Stimulated activated effector memory CD8-positive, alpha-beta T cell treated with anti-CD3 and anti-CD28 coated beads, Interleukin-12 subunit alpha, Interleukin-12 subunit beta, amount 100 ng/mL, for 72 hours (primary cell): ENCODE measurements at regions not wholly inside any gene's neighbourhood (a gene's known extent, or its start where the extent isn't known, plus 50 kb on each side); places are given as distances from the start of the nearest gene placed in this dataset.
"Not testable (repeated sequence)": the region's sequence is repeated elsewhere in the genome, so short reads cannot be mapped to it uniquely, and the experiment has no call there.

Experiments
- ATAC-seq: fragments of 150-1000 bp; cut with Tn5 transposase; 2 replicates; pipeline ENCODE4 v1.10.0; 2021
- DNase-seq, 2 donors: peaks; one replicate each; pipeline ENCODE4 v3.0.0; 2021 to 2022; ENCODE audit warnings: low spot score in 2 of 2
- H3K27ac Mint-ChIP-seq: one replicate; pipeline ENCODE4 v1.8.0; 2022; ENCODE audit warnings: mild to moderate bottlenecking, mixed read lengths
- H3K36me3 Mint-ChIP-seq: one replicate; pipeline ENCODE4 v1.8.0; 2022; ENCODE audit warnings: mild to moderate bottlenecking, mixed read lengths
- H3K4me1 Mint-ChIP-seq: one replicate; pipeline ENCODE4 v1.8.0; 2022; ENCODE audit warnings: mixed read lengths
- H3K4me3 Mint-ChIP-seq: one replicate; pipeline ENCODE4 v1.8.0; 2022; ENCODE audit warnings: mild to moderate bottlenecking, mixed read lengths
- H3K9me3 Mint-ChIP-seq: one replicate; pipeline ENCODE4 v1.8.0; 2022; ENCODE audit warnings: mixed read lengths

DNA sequence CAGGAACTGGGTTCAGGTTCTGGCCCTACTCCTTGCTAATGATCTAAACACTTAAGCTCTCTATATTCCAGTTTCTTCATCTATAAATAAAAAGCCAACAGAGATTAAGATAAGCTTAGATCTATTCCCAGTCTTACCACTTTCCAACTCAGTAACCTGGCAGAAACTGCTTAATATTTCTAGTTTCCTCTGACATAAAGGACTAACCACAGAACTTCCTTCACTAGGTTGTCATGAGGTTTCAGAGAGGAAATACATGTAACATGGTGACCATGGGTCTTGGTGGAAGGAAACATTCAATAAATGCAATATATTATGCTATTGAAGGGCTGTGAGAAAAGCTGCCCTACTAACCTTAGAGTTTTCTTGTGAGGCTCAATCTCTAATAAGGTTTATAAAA, 114.4 kb upstream of the PDE1A start:
- DNase-seq (no peak), ATAC-seq (no peak)
- no peak overlapping the region for H3K27ac Mint-ChIP-seq
- H3K4me3 Mint-ChIP-seq = no peak overlapping the region
- no peaks in the 10 kb centered on the region for H3K4me1 Mint-ChIP-seq
- no peaks in the 10 kb centered on the region for H3K36me3 Mint-ChIP-seq
- no peaks in the 10 kb centered on the region for H3K9me3 Mint-ChIP-seq

DNA sequence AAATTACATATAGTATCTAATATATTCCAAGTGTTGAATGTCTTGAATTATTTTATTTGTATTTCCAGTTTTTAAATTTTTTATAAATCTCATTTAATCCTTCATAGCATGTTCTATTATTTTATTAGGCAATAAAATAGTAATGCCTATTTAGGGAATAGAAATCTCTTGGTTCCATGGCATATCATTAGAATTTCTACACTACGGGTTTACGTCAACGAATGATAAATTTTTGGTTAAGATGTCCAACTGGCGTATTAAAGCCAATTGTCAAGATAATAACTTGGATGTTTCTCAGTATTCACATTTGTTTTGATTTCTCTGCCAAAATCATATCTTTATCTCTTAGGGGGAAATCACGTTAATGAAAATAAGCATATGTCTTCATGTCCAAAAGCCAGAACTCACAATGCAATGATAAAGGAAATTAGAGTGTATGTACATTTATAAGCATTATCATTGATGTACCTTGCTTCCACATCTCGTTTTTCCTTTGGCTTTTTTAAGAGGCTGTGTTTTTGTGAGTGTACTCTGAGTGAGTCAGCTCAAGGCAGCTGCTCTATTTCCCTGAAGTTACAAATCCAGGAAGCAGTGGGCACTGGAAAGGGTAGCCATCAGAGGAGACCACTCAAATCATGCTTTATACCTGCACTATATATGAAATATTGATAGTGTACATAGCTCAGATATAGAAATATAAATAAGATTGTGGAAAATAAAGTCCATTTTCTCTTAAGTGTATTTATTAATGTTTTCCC, 115.8 kb upstream of the PDE1A start:
- Mint-ChIP-seq H3K27ac (no peak overlapping the region), H3K9me3 (no peaks in the 10 kb centered on the region), H3K4me1 (no peaks in the 10 kb centered on the region), H3K36me3 (no peaks in the 10 kb centered on the region), H3K4me3 (no peak overlapping the region)
- ATAC-seq (no peak), DNase-seq (no peak)

DNA sequence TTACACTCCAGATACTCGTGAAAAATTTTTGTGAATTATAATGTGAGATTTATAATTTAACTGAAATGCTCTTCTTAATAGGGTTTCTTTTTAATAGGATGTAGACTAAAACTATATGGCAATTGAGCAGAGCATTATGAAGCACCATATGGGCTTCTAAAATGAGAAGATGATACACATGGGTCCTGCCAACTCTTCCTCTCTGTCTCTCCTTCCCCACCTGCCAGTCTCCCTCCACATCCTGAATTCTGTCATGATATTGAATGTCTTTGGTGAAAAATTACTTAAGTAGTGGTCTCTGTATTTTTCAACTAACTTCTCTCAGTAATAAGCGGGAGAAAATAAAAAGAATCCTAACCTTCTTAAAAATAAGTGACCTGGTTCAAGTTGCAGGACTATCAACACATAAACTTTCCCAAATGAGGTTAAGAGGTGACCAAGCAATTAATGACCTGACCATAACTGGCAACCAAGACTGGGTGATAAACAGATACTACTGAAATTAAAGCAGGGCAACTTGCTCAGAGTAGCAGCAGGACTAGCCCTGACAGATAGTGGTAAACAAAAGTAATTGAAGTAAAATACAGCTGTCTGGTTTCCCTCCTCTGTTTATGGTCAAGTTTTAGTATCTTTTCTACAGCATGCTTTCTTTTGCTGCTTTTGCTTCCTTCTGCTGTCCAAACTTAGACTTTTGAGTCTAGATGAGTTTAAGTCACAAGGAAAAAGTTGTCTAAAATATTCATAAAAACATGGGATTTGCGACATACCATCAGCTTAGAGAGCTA, 117.1 kb upstream of the PDE1A start:
- ATAC-seq = no peak

DNA sequence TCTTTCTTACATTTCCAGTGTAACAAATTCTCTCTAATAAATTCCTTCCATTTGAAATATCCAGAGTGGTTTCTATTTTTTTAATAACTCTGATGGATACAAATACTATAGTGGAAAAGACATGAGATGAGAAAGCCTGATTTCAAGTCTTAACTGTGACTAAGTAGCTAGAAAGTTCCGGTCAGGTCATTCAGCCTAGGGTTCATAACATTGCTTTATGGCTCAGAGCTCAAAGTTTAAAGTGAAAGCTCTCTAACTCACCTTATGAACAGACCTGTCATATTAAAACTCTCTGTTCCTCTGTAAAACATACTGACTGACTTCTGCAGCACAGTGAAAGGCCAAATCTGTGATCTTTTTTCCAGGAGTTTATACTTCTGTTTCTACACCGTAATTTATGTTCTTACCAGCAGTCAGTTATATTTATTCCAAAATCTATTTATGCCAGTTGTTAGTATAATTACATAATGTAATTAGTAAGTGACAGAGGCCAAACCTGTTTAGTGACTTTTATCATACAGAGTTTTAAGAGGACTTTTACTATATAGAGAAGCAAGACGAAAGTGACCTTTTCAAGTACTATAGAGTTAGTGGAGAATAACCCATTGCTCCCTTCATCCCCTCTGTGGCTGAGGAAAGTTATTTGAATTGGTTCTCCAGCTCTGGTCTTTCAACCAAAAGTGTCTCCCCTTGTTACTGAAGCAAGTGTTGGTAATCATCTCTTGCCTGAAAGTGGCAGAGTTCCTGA, 118.8 kb upstream of the PDE1A start:
- Mint-ChIP-seq H3K27ac (no peak overlapping the region), H3K36me3 (no peaks in the 10 kb centered on the region), H3K4me1 (no peaks in the 10 kb centered on the region), H3K4me3 (no peak overlapping the region), H3K9me3 (no peaks in the 10 kb centered on the region)
- DNase-seq (no peak), ATAC-seq (no peak)

More for the DNA sequence above, 117.1 kb upstream of the PDE1A start:
- H3K36me3 Mint-ChIP-seq = no peaks in the 10 kb centered on the region
- H3K4me1 Mint-ChIP-seq = no peaks in the 10 kb centered on the region
- H3K9me3 Mint-ChIP-seq = no peaks in the 10 kb centered on the region
- no peak for DNase-seq
- no peak overlapping the region for H3K4me3 Mint-ChIP-seq
- no peak overlapping the region for H3K27ac Mint-ChIP-seq

DNA sequence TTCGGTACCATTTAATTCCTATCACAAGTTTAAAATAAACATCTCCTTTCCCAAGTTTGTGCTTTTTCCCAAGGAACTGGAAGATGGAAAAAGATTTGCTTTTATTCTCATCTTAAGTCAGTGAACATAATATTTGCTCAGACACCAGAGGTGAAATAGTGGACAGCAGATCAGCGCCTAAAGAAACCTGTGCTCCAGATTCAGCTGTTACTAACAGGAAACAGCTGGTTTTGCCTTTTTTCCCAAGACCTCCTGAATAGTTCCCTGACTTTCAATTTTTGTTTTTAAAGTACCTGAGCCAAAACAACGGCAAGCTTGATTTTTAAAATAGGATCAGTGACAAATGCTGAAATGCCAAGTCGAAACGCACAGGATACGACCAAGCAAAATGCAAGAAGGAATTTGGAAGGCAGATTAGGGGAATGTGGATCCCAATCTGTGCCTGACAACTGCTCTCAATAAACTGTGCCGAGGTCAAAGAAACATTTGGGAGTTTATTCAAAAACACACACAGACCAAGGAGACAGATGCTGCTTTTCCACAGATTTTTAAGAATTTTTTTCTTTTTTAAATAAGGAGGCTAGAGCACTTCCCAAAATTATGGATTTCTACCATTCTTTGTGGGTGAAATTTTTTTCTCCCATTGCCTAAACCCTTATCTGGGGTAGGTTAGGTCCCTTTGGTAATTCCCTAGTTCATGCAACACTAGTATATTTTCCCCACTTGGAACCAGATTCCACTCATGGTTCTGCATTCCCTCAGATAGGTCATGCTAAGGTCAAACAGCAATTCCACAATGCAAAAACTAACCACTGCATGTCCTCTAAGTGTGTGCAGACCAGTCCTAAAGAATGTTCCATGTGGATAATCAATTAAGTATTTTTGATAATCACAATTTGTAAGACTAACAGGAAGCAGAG, 121.5 kb upstream of the PDE1A start:
- no peaks in the 10 kb centered on the region for H3K4me1 Mint-ChIP-seq
- H3K36me3 Mint-ChIP-seq = no peaks in the 10 kb centered on the region
- DNase-seq = no peak
- no peak overlapping the region for H3K4me3 Mint-ChIP-seq
- no peaks in the 10 kb centered on the region for H3K9me3 Mint-ChIP-seq
- ATAC-seq = no peak
- H3K27ac Mint-ChIP-seq = no peak overlapping the region

DNA sequence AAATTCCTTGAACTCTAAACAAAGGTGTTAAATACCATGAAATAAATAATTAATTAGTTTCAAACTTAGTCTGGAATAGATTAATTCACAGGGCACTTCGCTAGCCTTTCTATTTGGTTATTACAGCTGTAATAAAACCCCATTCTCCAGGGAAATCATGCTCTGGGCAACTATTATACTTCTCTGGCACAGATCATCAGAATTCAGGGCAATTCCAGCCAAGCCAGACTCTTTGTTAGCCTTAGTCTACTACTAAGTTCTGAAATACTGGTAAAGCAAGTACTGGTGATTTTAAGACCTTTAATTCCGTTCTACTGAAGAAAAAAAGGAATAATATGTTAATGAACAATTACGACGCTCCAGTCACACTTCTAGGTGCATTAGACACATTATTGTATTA, 123.4 kb upstream of the PDE1A start:
- no peak overlapping the region for H3K4me3 Mint-ChIP-seq
- H3K9me3 Mint-ChIP-seq = no peaks in the 10 kb centered on the region
- no peak overlapping the region for H3K27ac Mint-ChIP-seq
- no peaks in the 10 kb centered on the region for H3K4me1 Mint-ChIP-seq
- DNase-seq = no peak
- no peak for ATAC-seq
- H3K36me3 Mint-ChIP-seq = no peaks in the 10 kb centered on the region

DNA sequence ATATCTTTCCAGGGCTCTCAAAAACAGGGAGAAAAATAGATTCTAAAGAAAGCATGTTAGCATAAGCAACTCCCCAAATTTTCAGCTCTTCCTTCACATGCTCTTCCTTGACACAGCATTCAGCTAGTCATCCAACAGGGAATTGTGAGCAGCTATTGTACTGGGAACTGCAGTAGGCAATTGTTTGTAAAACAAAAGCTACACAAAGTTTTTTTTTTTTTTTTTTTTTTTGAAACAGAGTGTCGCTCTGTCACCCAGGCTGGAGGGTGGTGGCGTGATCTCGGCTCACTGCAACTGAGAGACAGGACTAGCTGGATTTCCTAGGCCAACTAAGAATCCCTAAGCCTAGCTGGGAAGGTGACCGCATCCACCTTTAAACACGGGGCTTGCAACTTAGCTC, 125.4 kb upstream of the PDE1A start:
- not testable (repeated sequence) for H3K27ac Mint-ChIP-seq, H3K4me1 Mint-ChIP-seq

DNA sequence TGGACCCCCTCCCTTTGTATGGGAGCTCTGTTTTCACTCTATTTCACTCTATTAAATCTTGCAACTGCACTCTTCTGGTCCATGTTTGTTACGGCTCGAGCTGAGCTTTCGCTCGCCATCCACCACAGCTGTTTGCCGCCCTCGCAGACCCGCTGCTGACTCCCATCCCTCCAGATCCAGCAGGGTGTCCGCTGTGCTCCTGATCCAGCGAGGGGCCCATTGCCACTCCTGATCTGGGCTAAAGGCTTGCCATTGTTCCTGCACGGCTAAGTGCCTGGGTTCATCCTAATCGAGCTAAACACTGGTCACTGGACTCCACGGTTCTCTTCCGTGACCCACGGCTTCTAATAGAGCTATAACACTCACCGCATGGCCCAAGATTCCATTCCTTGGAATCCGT, 125.9 kb upstream of the PDE1A start:
- not testable (repeated sequence) for H3K4me3 Mint-ChIP-seq, ATAC-seq, H3K27ac Mint-ChIP-seq, H3K9me3 Mint-ChIP-seq, DNase-seq, H3K36me3 Mint-ChIP-seq, H3K4me1 Mint-ChIP-seq

More for the DNA sequence above, 125.4 kb upstream of the PDE1A start:
- H3K9me3 Mint-ChIP-seq, H3K4me3 Mint-ChIP-seq, H3K36me3 Mint-ChIP-seq, DNase-seq, ATAC-seq: not testable (repeated sequence)

DNA sequence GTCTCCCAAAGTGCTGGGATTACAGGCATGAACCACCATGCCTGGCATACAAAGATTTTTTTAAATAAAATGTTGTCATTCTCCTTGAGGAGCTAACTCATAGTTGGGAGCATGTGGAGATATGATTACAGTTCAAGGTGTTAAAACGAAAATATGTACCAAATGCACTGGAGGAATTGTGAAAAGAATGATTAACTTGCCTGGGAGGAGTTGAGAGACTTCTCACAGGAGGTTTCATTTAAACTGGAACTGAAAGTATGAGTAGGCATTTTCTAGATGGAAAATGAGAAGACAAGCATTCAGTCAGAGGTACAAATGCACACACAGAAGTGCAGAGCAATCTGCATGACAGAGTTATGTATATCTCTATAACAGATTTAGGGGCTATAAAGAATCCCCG, 126.6 kb upstream of the PDE1A start:
- Mint-ChIP-seq H3K4me3 (no peak overlapping the region), H3K9me3 (no peaks in the 10 kb centered on the region), H3K36me3 (no peaks in the 10 kb centered on the region), H3K27ac (no peak overlapping the region), H3K4me1 (no peaks in the 10 kb centered on the region)
- ATAC-seq (no peak), DNase-seq (no peak)

DNA sequence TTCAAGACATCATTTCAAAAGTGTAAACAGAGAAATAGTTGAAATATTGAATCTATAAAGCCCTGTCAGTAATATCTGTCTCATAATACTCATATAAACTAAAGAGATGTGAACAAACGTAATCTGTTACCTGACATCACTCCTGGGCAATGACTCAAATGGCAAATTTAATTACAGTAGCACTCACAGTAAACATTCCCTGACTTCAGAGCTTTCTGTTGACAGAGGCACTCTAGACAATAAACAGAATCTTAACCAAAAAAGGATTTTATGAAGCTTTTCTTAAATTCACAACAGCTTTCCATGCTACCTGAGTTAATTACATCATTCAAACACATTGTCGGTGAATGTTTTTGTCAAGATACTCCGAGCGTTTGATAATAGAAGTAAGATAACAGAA, 128.1 kb upstream of the PDE1A start:
- Mint-ChIP-seq H3K36me3 (no peaks in the 10 kb centered on the region), H3K4me3 (no peak overlapping the region)

DNA sequence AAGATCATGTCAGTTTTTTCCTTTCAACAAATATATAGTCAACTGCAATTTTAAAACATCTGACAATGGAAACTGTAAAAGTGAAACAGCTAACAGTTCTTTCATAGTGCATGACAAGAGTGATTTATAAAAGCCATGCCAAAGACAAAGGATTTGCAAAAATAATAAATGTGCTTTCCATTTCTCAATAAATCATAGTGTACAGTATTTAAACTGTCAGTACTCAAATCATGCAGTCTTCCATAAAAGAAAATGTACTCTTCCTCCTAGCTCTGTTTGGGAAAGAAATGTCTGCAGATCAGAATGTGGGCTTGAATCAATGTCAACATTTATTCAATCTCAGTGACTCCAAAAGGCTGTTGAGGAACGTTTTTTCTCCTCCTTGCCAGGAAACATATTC, 131.7 kb upstream of the PDE1A start:
- ATAC-seq = no peak
- no peaks in the 10 kb centered on the region for H3K36me3 Mint-ChIP-seq
- no peak for DNase-seq
- no peaks in the 10 kb centered on the region for H3K4me1 Mint-ChIP-seq
- no peaks in the 10 kb centered on the region for H3K9me3 Mint-ChIP-seq
- H3K27ac Mint-ChIP-seq = no peak overlapping the region
- H3K4me3 Mint-ChIP-seq = no peak overlapping the region

More for the DNA sequence above, 128.1 kb upstream of the PDE1A start:
- ATAC-seq = no peak
- Mint-ChIP-seq H3K9me3 (no peaks in the 10 kb centered on the region), H3K27ac (no peak overlapping the region), H3K4me1 (no peaks in the 10 kb centered on the region)
- no peak for DNase-seq

DNA sequence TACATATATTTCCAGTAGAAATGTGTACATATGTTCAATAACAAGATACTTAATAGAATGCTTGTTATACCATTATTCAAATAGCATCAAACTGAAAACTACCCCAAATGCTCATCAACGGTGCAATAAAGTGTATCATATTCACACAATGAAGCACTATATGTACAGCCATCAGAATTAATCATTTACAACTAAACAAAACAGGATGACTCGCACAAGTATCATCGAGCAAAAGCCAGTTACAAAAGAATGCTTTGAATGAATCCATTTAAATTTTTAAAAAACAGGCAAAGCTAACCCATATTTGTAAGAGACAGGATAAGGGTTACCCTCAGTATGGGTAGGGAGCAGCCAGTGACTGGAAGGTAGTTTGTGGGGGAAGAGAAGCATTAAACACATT, 132.8 kb upstream of the PDE1A start:
- Mint-ChIP-seq H3K36me3 (no peaks in the 10 kb centered on the region), H3K27ac (no peak overlapping the region), H3K4me3 (no peak overlapping the region), H3K9me3 (peaks cover under 1% of the 10 kb centered on the region), H3K4me1 (no peaks in the 10 kb centered on the region)
- no peak for DNase-seq
- no peak for ATAC-seq

DNA sequence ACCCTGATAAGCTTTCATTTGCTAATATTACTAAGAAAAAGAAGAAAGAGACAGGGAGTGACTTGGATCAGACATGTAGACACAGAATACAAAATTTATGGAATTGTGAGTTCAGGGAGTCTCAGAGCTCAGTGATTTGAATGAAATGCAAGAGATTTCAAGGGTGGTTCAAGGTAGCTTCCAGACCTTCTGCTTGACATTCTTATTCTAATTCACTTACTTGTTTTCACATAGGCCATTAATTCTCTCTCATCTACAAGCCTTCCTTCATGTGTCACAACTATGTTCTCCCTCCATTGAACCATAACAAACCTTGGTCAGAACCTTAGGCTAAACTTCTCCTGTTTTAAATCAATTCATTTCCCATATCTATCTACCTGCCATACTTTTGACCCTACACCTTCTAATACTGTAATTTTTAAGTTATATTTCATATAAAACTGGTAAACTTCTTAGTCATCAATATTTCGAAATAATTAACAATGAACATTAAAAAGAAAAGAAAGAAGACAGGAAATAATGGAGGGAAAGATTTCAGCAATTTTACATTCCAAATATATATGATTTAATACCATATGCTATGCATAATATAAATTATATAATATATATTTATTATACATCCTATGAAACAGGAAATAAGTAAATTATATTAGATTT, 139.2 kb upstream of the PDE1A start:
- H3K36me3 Mint-ChIP-seq = no peaks in the 10 kb centered on the region
- peaks cover 2% of the 10 kb centered on the region for H3K9me3 Mint-ChIP-seq
- H3K4me1 Mint-ChIP-seq = no peaks in the 10 kb centered on the region

DNA sequence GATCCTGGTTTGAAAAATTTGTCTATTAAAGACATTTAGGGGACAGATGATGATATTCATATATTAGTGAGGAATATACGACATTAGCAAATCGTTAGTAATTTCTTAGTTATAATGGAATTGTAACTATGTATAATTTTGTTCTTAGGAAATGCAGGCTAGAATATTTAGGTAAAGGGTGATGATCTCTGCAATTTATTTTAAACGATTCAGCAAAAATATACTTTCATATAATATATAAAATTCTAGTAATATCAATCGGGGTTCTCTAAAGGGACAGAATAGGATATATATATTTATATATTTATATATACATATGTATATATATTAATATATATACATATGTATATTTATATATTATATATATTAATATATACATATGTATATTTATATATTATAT, 142.5 kb upstream of the DNAJC10 start:
- Mint-ChIP-seq H3K4me1 (no peaks in the 10 kb centered on the region), H3K27ac (no peak overlapping the region), H3K9me3 (no peaks in the 10 kb centered on the region), H3K36me3 (no peaks in the 10 kb centered on the region), H3K4me3 (no peak overlapping the region)
- DNase-seq (no peak), ATAC-seq (no peak)

More for the DNA sequence above, 139.2 kb upstream of the PDE1A start:
- H3K4me3 Mint-ChIP-seq = no peak overlapping the region
- no peak overlapping the region for H3K27ac Mint-ChIP-seq
- no peak for ATAC-seq
- no peak for DNase-seq
